ENCODE measurements at regions not wholly inside any gene's neighbourhood (a gene's known extent, or its start where the extent isn't known, plus 50 kb on each side); places are given as distances from the start of the nearest gene placed in this dataset.

DNA sequence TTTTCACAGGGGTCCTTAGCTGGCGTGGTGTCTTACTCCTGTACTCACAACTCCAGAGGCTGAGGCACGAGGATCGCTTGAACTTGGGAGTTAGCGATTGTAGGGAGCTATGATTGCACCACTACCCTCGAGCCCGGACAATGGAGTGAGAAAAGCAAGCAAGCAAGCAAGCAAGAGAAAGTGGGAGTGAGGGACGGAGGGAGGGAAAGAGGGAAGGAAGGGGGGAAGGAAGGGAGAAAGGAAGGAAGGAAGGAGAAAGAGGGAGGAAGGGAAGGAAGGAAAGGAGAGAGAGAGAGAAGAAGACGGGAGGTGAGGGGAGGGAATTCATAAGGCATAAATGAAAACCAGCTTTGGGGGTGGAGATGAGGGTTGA is 120.5 kb downstream of the TRIM27 start:
- Histone ChIP-seq H3K79me2 (ENCODE audit: low read length) (no peaks in the 10 kb centered on the region), H3K27ac (ENCODE audit: low read length) (no peak overlapping the region), H3K4me3 (ENCODE audit: low read length) (peak overlapping the region; percentile 56), H3K4me2 (ENCODE audit: low read length) (peak overlapping the region; percentile 76), H3F3A (ENCODE audit: low read length, unreplicated experiment) (no peaks in the 10 kb centered on the region), H3K27me3 (ENCODE audit: low read length) (peaks cover 5% of the 10 kb centered on the region; the same call in 1 of the 2 replicates), H3K9me2 (replicated peaks; ENCODE audit: low read length) (no peaks in the 10 kb centered on the region), H3K4me1 (ENCODE audit: insufficient read depth, low read length) (no peaks in the 10 kb centered on the region), H4K20me1 (ENCODE audit: low read length) (no peaks in the 10 kb centered on the region), H3K36me3 (ENCODE audit: low read depth, low read length) (no peaks in the 10 kb centered on the region), H3K9ac (ENCODE audit: low read length) (no peak overlapping the region), H3K9me3 (ENCODE audit: low read length) (no peaks in the 10 kb centered on the region), H2AFZ (ENCODE audit: low read length) (peak overlapping the region; percentile 73)
- ATAC-seq = no peak
- no peak for DNase-seq
- no TSS peak for BruUV-seq (replicated peaks)
- ChIA-PET POLR2A (ENCODE audit: unreplicated experiment) (no interaction called here), CTCF (no interaction called here)
- intact Hi-C loops (cut with micrococcal nuclease) = no loop called here
- TF ChIP-seq, protein P1, sequence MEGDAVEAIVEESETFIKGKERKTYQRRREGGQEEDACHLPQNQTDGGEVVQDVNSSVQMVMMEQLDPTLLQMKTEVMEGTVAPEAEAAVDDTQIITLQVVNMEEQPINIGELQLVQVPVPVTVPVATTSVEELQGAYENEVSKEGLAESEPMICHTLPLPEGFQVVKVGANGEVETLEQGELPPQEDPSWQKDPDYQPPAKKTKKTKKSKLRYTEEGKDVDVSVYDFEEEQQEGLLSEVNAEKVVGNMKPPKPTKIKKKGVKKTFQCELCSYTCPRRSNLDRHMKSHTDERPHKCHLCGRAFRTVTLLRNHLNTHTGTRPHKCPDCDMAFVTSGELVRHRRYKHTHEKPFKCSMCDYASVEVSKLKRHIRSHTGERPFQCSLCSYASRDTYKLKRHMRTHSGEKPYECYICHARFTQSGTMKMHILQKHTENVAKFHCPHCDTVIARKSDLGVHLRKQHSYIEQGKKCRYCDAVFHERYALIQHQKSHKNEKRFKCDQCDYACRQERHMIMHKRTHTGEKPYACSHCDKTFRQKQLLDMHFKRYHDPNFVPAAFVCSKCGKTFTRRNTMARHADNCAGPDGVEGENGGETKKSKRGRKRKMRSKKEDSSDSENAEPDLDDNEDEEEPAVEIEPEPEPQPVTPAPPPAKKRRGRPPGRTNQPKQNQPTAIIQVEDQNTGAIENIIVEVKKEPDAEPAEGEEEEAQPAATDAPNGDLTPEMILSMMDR (conservative IDR thresholded peaks at IDR 0.05; ENCODE audit: low read depth, low read length) = no peak
- TF ChIP-seq EZH2phosphoT487 (IDR thresholded peaks at IDR 0.05; ENCODE audit: borderline replicate concordance, low read length) = no peak
- TF ChIP-seq EZH2 (IDR thresholded peaks at IDR 0.05; ENCODE audit: low read length, unreplicated experiment) = no peak

DNA sequence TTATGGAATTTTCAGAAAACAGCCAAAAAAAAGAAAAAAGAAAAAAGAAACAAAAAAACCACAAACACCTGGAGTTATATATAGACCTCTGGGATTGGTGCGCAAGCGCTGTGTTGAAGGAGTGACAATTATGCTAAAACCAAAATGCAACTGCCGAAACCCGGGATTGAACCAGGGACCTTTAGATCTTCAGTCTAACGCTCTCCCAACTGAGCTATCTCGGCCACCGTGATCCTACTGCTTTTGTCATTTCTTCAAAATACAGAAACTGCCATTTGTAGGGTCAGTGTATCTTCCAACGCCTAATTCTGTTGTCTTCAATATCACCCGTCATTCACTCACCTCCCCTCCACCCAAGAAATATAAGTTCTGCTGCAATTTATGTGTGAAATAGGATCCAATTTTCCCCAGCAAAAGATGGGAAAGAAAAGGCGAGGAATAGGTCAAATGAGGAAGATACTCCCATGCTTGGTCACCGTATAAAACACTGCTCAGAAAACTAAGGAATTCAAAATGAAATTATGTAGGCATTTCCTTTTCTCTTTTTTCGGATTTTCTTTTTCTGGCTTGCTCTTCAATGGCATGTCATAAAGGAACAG is 116.0 kb downstream of the TRIM27 start:
- H3K27ac ChIP-seq (ENCODE audit: low read length) = no peak overlapping the region
- TF ChIP-seq, protein P1 (conservative IDR thresholded peaks at IDR 0.05; ENCODE audit: low read depth, low read length) = no peak
- TF ChIP-seq EZH2 (IDR thresholded peaks at IDR 0.05; ENCODE audit: low read length, unreplicated experiment) = no peak
- TF ChIP-seq EZH2phosphoT487 (IDR thresholded peaks at IDR 0.05; ENCODE audit: borderline replicate concordance, low read length) = no peak

DNA sequence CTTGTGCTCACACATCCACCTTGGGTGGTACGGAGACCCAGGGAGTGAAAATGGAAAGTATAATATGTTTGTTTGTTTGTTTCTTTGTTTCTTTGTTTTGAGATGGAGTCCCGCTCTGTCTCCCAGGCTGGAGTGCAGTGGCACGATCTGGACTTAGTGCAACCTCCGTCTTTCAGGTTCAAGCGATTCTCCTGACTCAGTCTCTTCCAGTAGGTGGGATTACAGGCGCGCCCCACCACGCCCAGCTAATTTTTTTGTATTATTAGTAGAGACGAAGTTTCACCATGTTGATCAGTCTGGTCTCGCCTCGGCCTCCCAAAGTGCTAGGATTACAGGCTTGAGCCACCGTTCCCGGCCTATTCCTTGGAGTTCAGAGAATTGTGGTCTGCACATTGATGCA is 115.4 kb downstream of the TRIM27 start:
- H3K4me3 ChIP-seq (ENCODE audit: low read length) = no peak overlapping the region

More for the DNA sequence above, 116.0 kb downstream of the TRIM27 start:
- no peak overlapping the region for H3K9ac ChIP-seq (ENCODE audit: low read length)
- H3K9me2 ChIP-seq (replicated peaks; ENCODE audit: low read length) = no peaks in the 10 kb centered on the region
- peaks cover 4% of the 10 kb centered on the region; the same call in 1 of the 2 replicates for H3K4me1 ChIP-seq (ENCODE audit: insufficient read depth, low read length)
- H3F3A ChIP-seq (ENCODE audit: low read length, unreplicated experiment) = no peaks in the 10 kb centered on the region
- no peak; the same call in 1 of the 2 replicates for ATAC-seq
- no peak overlapping the region for H3K4me3 ChIP-seq (ENCODE audit: low read length)
- ChIA-PET POLR2A (ENCODE audit: unreplicated experiment) (no interaction called here), CTCF (no interaction called here)
- no peaks in the 10 kb centered on the region for H3K36me3 ChIP-seq (ENCODE audit: low read depth, low read length)
- peak; percentile 75 for DNase-seq
- intact Hi-C loops (cut with micrococcal nuclease) = no loop called here
- H4K20me1 ChIP-seq (ENCODE audit: low read length) = no peaks in the 10 kb centered on the region
- BruUV-seq (replicated peaks) = no TSS peak
- peak overlapping the region; percentile 35; the same call in 1 of the 2 replicates for H3K4me2 ChIP-seq (ENCODE audit: low read length)
- no peak overlapping the region for H2AFZ ChIP-seq (ENCODE audit: low read length)
- peaks cover 19% of the 10 kb centered on the region; the same call in 1 of the 2 replicates for H3K27me3 ChIP-seq (ENCODE audit: low read length)
- H3K9me3 ChIP-seq (ENCODE audit: low read length) = no peaks in the 10 kb centered on the region
- H3K79me2 ChIP-seq (ENCODE audit: low read length) = no peaks in the 10 kb centered on the region

More for the DNA sequence above, 115.4 kb downstream of the TRIM27 start:
- H2AFZ ChIP-seq (ENCODE audit: low read length) = no peak overlapping the region
- H3K4me2 ChIP-seq (ENCODE audit: low read length) = 0 out of 2 replicates have a peak overlapping the region, but pooled peaks have one; percentile 35
- H3K9ac ChIP-seq (ENCODE audit: low read length) = no peak overlapping the region
- POLR2A ChIA-PET (ENCODE audit: unreplicated experiment) = no interaction called here
- CTCF ChIA-PET = no interaction called here
- H3K4me1 ChIP-seq (ENCODE audit: insufficient read depth, low read length) = peaks cover 4% of the 10 kb centered on the region; the same call in 1 of the 2 replicates
- no peak for DNase-seq
- BruUV-seq (replicated peaks) = no TSS peak
- TF ChIP-seq EZH2phosphoT487 (IDR thresholded peaks at IDR 0.05; ENCODE audit: borderline replicate concordance, low read length) = no peak
- TF ChIP-seq EZH2 (IDR thresholded peaks at IDR 0.05; ENCODE audit: low read length, unreplicated experiment) = no peak
- TF ChIP-seq, protein P1 (conservative IDR thresholded peaks at IDR 0.05; ENCODE audit: low read depth, low read length) = no peak
- H3K27me3 ChIP-seq (ENCODE audit: low read length) = peaks cover 19% of the 10 kb centered on the region; the same call in 1 of the 2 replicates
- no peaks in the 10 kb centered on the region for H3K79me2 ChIP-seq (ENCODE audit: low read length)
- ATAC-seq = no peak
- H3K9me2 ChIP-seq (replicated peaks; ENCODE audit: low read length) = no peaks in the 10 kb centered on the region
- intact Hi-C loops (cut with micrococcal nuclease) = no loop called here
- H3F3A ChIP-seq (ENCODE audit: low read length, unreplicated experiment) = no peaks in the 10 kb centered on the region
- no peak overlapping the region for H3K27ac ChIP-seq (ENCODE audit: low read length)
- no peaks in the 10 kb centered on the region for H4K20me1 ChIP-seq (ENCODE audit: low read length)
- no peaks in the 10 kb centered on the region for H3K36me3 ChIP-seq (ENCODE audit: low read depth, low read length)
- H3K9me3 ChIP-seq (ENCODE audit: low read length) = no peaks in the 10 kb centered on the region

Measured in PC-3 (cell line).